Immature natural killer cell (primary cell): ENCODE measurements at regions not wholly inside any gene's neighbourhood (a gene's known extent, or its start where the extent isn't known, plus 50 kb on each side); places are given as distances from the start of the nearest gene placed in this dataset.
"Not testable (repeated sequence)": the region's sequence is repeated elsewhere in the genome, so short reads cannot be mapped to it uniquely, and the experiment has no call there.

ENCODE experiments used
- DNase-seq, 3 donors: peaks; one replicate each; pipeline ENCODE4 v3.0.0; 2022; ENCODE audit warnings: mixed read lengths in 1 of 3
- H3K27ac Mint-ChIP-seq, 6 donors: one replicate each; pipeline ENCODE4 v1.8.0; 2020; ENCODE audit warnings: mixed read lengths in 6 of 6, mild to moderate bottlenecking in 5 of 6, inconsistent platforms in 4 of 6, moderate library complexity in 3 of 6
- H3K27me3 Mint-ChIP-seq, 3 donors: one replicate each; pipeline ENCODE4 v1.8.0; 2020 to 2021; ENCODE audit warnings: low read depth in 3 of 3, mild to moderate bottlenecking in 3 of 3, mixed read lengths in 3 of 3, moderate library complexity in 3 of 3, inconsistent platforms in 1 of 3
- H3K36me3 Mint-ChIP-seq, 3 donors: one replicate each; pipeline ENCODE4 v1.8.0; 2020; ENCODE audit warnings: mixed read lengths in 3 of 3, inconsistent platforms in 2 of 3, mild to moderate bottlenecking in 2 of 3
- H3K4me1 Mint-ChIP-seq, 2 donors: one replicate each; pipeline ENCODE4 v1.8.0; 2020; ENCODE audit warnings: inconsistent platforms in 2 of 2, mild to moderate bottlenecking in 2 of 2, mixed read lengths in 2 of 2, moderate library complexity in 1 of 2
- H3K4me3 Mint-ChIP-seq, 5 donors: one replicate each; pipeline ENCODE4 v1.8.0; 2020; ENCODE audit warnings: mild to moderate bottlenecking in 5 of 5, mixed read lengths in 5 of 5, inconsistent platforms in 3 of 5, moderate library complexity in 3 of 5
- H3K9me3 Mint-ChIP-seq, 6 donors: one replicate each; pipeline ENCODE4 v1.8.0; 2020; ENCODE audit warnings: mild to moderate bottlenecking in 6 of 6, mixed read lengths in 6 of 6, inconsistent platforms in 4 of 6, moderate library complexity in 3 of 6

DNA sequence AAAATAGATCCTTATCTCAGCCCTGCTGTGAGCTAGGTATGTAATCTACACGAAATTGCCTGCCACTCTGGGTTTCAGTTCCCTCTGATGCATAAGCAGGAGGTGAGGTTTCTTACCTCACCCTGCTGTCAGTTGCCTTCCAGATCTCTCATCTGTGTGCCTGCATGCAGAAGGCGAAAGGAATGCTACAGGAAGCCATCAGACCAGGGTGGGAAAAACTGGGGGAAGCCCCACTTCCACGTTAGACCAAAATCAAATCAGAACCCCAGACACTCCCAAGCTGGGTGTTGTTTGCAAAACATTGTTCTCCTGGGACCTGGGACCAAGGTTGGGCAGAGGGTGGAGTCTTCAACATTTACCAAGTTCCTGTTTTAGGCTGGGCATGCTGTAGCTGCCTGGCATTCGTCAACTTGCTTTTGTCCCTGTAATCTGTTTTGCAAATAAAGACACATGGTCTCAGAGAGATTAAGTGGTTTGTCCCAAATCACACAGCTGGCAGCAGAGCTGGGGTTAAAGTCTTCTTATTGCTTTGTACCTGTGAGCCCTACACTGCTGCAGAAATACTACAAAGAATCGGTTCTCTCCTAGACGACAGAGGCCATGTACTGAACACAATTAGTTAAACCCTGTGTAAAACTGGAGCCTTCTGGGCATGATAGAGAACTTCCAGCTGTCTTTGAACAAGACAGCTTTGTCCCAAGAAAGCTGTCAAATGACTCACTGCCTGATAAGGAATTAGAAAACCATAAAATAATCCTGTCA is 389.7 kb upstream of the RUNX1 start:
- no peak overlapping the region for H3K27ac Mint-ChIP-seq
- H3K4me3 Mint-ChIP-seq, result no peak overlapping the region
- peaks cover 0 to 5% (median 0%) of the 10 kb centered on the region in 3 donors for H3K36me3 Mint-ChIP-seq
- peaks cover 0 to 9% of the 10 kb centered on the region in 2 donors for H3K4me1 Mint-ChIP-seq
- peaks cover 2 to 15% (median 12%) of the 10 kb centered on the region in 3 donors for H3K27me3 Mint-ChIP-seq
- H3K9me3 Mint-ChIP-seq, result peaks cover 7 to 15% (median 13%) of the 10 kb centered on the region in 6 donors
- DNase-seq, result peak in 1 of 3 donors; percentile 3

DNA sequence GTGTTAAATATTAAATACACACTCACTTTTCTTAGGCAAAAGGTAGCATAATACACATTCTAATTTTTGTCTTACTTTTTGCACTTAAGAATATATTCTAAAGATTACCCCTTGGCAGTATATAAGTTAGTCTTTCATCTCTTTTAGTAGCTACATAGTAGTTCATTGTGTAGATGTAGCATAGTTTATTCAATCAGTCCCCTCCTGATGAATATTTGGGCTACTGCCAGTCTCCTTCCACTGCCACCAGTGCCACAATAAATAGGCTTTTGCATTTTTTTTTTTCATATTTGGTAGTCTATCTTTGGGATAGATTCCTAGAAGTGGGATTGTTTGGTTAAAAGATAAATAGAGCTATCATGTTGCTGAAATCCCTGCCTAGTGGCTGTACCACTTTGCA is 388.8 kb upstream of the RUNX1 start:
- DNase-seq, result no peak
- H3K9me3 Mint-ChIP-seq, result peaks cover 10 to 23% (median 21%) of the 10 kb centered on the region in 6 donors
- H3K4me1 Mint-ChIP-seq, result peaks cover 0 to 9% of the 10 kb centered on the region in 2 donors
- H3K27ac Mint-ChIP-seq, result no peak overlapping the region
- peaks cover 0 to 7% (median 0%) of the 10 kb centered on the region in 3 donors for H3K36me3 Mint-ChIP-seq
- no peak overlapping the region for H3K4me3 Mint-ChIP-seq
- H3K27me3 Mint-ChIP-seq, result peaks cover 0 to 15% (median 15%) of the 10 kb centered on the region in 3 donors

DNA sequence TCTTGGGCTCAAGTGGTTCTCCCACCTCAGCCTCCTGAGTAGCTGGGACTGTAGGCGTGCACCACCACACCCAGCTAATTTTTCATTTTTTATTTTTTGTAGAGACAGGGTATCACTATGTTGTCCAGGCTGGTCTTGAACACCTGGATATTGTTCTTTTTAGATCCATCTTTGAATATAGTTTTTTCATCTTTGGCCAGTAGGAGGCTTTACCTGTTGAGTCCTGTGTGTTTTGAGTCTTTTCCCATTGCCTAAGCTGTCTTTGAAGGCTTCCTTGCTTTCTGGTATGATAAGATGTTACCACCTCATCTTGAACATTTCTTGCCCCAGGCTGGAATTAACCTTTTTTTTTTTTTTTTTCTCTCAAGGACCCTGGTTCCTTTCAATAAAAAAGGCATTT is 387.8 kb upstream of the RUNX1 start:
- Mint-ChIP-seq H3K4me3 (no peak overlapping the region), H3K4me1 (peaks cover 0 to 9% of the 10 kb centered on the region in 2 donors), H3K27me3 (peaks cover 0 to 19% (median 15%) of the 10 kb centered on the region in 3 donors), H3K9me3 (peaks cover 10 to 30% (median 27%) of the 10 kb centered on the region in 6 donors), H3K27ac (no peak overlapping the region), H3K36me3 (peaks cover 0 to 11% (median 3%) of the 10 kb centered on the region in 3 donors)
- no peak for DNase-seq

DNA sequence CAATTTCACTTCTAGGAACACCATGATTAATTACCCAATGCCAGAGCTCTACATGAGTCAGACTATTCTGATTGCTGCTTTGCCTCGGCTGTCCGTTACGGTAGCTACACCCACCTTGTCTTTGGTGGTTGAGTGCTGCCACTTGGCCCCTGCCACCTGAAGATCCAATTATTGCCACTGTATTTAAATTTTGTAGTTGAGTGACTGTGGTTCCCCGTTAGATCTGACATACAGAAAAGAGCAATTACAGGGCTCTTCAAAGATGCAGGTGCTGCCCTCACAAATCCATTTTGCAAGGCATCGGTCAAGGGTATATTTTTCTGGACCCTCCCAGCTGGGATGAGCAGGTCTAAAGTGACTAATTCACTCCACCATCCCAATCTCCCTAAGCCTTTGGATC is 383.5 kb upstream of the RUNX1 start:
- H3K4me3 Mint-ChIP-seq, DNase-seq: not testable (repeated sequence)

DNA sequence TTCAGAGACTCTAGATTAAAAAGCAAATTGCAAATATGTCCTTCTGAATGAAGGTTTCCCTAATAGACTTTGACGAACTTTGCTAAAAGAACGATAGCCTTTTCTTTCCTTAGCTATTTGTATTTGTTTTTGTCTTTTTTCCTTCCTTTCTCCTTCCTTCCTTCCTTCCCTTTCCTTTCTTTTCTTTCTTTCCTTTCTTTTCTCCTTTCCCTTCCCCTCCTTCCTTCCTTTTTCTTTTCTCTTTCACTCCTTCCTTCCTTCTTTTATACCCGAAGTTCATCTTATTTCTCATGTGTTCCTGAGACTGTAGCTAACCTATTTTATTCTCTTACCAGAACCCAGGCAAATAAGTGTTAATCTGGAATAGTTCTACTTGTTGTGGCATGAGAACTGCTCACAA is 381.2 kb upstream of the RUNX1 start:
- Mint-ChIP-seq H3K9me3 (peaks cover 10 to 30% (median 26%) of the 10 kb centered on the region in 6 donors), H3K36me3 (peaks cover 0 to 11% (median 3%) of the 10 kb centered on the region in 3 donors), H3K27me3 (peaks cover 6 to 21% (median 15%) of the 10 kb centered on the region in 3 donors), H3K4me3 (no peak overlapping the region), H3K4me1 (no peaks in the 10 kb centered on the region), H3K27ac (no peak overlapping the region)
- DNase-seq, result no peak

More for the DNA sequence above, 383.5 kb upstream of the RUNX1 start:
- H3K27ac Mint-ChIP-seq, H3K4me1 Mint-ChIP-seq: not testable (repeated sequence)
- H3K27me3 Mint-ChIP-seq, result peaks cover 6 to 18% (median 15%) of the 10 kb centered on the region in 3 donors
- peaks cover 14 to 30% (median 26%) of the 10 kb centered on the region in 6 donors for H3K9me3 Mint-ChIP-seq
- H3K36me3 Mint-ChIP-seq, result peaks cover 0 to 11% (median 3%) of the 10 kb centered on the region in 3 donors

DNA sequence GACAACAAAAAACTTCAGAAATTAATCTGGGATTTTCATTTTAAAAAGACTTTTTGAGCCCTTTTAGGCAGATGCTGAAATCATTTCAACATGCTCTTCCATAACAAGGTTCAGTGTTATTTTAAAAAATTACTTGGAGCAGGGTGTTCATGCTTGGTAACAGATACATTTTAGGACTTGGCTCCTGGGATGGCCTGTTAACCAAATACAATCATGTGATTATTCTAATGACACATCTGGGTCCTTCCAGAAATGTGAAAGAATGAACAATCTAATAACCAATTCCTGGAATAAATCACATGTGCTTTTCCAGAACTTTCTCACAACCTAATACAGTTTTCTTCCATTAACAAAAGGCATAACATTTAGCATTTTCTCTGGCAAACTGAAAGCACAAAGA is 379.8 kb upstream of the RUNX1 start:
- Mint-ChIP-seq H3K4me1 (no peaks in the 10 kb centered on the region), H3K27ac (no peak overlapping the region), H3K4me3 (no peak overlapping the region), H3K36me3 (peaks cover 0 to 6% (median 3%) of the 10 kb centered on the region in 3 donors), H3K9me3 (peaks cover 5 to 16% (median 14%) of the 10 kb centered on the region in 6 donors), H3K27me3 (peaks cover 6 to 19% (median 8%) of the 10 kb centered on the region in 3 donors)
- DNase-seq, result no peak

DNA sequence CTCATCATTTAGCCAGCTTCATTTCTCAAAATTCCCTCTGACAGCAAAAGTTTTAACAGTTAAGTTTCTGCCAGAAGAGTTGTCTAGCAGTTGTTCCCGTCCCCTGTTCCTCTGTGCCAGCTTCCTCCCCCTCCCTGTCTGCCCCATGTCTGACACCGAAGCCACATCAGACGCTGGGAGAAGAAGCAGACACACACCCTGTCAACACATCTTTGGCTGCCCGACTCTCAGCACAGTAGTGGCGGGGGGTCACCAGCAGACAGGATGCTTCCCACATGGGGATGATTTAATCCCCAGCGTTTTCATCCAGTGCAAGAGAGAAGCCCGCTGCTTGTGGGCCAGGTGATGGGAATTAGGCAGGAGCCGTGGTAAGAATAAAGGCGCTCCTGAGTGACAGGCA is 379.4 kb upstream of the RUNX1 start:
- H3K4me1 Mint-ChIP-seq, result no peaks in the 10 kb centered on the region
- H3K27me3 Mint-ChIP-seq, result peaks cover 6 to 19% (median 8%) of the 10 kb centered on the region in 3 donors
- no peak overlapping the region for H3K4me3 Mint-ChIP-seq
- H3K27ac Mint-ChIP-seq, result no peak overlapping the region
- no peak for DNase-seq
- peaks cover 5 to 13% (median 10%) of the 10 kb centered on the region in 6 donors for H3K9me3 Mint-ChIP-seq
- H3K36me3 Mint-ChIP-seq, result peaks cover 0 to 6% (median 3%) of the 10 kb centered on the region in 3 donors

DNA sequence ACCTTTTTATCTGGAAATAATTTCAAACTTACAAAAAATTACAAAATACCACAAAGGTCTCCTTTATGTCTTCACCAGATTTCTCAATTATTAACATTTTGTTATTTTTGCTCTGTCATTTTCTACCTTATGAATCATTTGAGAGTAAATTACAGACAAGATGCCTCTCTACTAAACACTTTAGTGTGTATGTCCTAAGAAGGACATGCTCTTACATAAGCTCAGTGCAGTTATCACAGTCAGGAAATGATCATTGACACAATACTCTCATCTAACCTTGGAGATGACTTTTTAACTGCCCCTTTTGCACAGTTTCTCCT is 378.9 kb upstream of the RUNX1 start:
- Mint-ChIP-seq H3K27me3 (peaks cover 6 to 17% (median 8%) of the 10 kb centered on the region in 3 donors), H3K4me3 (no peak overlapping the region), H3K4me1 (no peaks in the 10 kb centered on the region), H3K36me3 (peaks cover 0 to 4% (median 3%) of the 10 kb centered on the region in 3 donors), H3K27ac (no peak overlapping the region), H3K9me3 (peaks cover 4 to 8% (median 6%) of the 10 kb centered on the region in 6 donors)
- no peak for DNase-seq

DNA sequence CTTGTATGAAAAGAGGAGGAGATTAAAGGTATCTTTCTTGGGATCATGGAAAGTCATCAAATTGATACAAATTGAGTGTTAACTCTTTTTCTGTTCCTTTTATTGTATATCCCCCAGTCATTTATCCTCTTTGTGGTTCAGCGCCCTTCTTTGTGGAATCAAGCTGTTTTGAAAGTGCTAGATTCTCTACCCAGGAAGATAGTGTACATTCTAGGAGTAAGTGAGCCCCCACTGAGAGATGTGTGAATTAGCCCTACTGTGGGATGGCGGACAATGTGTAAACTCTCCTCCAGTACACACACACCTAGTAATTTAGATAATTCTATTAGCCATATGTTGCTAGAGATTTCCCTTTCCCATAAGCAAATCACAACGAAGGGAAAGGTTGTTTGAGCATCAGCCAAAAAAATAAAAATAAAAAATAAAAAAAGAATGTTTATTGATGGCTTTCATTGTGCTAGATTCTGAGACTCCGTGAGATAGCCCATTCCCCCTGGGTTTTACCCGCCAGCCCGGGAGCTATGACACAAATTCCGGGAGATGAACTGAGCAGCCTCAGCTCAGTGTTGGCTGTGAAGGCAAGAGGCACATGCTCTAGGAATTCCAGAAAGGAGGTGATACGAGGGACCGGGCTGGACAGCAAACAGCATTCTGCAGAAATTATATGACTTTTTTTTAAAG is 378.4 kb upstream of the RUNX1 start:
- peaks cover 0 to under 1% (median 0%) of the 10 kb centered on the region in 3 donors for H3K36me3 Mint-ChIP-seq
- H3K4me1 Mint-ChIP-seq, result no peaks in the 10 kb centered on the region
- no peak for DNase-seq
- no peak overlapping the region for H3K4me3 Mint-ChIP-seq
- peaks cover 1 to 4% (median 1%) of the 10 kb centered on the region in 6 donors for H3K9me3 Mint-ChIP-seq
- H3K27me3 Mint-ChIP-seq, result peaks cover 6 to 13% (median 8%) of the 10 kb centered on the region in 3 donors
- no peak overlapping the region for H3K27ac Mint-ChIP-seq

DNA sequence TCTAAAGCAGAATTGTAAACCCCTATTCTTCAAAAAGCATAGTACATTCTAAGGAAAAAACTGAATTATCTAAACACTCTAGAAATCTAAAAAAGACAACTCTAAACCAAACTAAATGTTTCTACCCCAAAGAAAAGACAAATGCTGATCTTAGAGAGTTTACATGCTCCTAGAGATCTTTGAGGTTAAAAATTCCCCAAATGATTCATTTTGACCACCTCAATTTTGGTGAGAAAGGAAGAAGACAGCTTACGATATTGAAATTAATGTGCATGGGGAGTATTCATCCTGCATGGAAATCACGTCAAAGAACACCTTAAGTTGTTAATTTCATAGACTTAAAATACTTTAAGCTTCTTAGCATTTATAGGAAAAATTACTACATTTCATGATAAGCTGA is 377.8 kb upstream of the RUNX1 start:
- H3K4me3 Mint-ChIP-seq, result no peak overlapping the region
- H3K36me3 Mint-ChIP-seq, result peaks cover 0 to 2% (median 0%) of the 10 kb centered on the region in 3 donors
- peaks cover 6 to 12% (median 8%) of the 10 kb centered on the region in 3 donors for H3K27me3 Mint-ChIP-seq
- DNase-seq, result no peak
- H3K4me1 Mint-ChIP-seq, result no peaks in the 10 kb centered on the region
- H3K27ac Mint-ChIP-seq, result no peak overlapping the region
- peaks cover 0 to 6% (median 0%) of the 10 kb centered on the region in 6 donors for H3K9me3 Mint-ChIP-seq

DNA sequence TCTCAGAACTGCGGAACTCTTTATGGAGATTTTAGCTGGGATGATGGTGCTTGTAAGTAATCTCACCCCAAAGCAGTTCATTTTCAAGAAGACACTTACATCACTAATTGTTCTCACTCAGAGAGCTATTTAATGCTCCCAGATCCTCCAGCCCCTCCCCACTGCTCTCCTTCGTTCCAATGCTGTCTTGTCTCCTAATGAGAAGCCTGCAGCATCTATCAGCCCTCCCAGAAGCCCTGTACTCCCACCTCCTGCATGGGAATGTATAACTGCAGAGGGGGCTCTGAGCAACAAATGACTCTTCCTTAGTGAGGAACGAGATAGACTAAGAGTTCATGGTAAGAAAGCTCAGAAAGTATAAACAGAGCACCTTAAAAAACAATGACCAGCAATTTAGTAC is 377.4 kb upstream of the RUNX1 start:
- Mint-ChIP-seq H3K27me3 (peaks cover 5 to 12% (median 8%) of the 10 kb centered on the region in 3 donors), H3K36me3 (peaks cover 0 to 5% (median 0%) of the 10 kb centered on the region in 3 donors), H3K9me3 (peaks cover 0 to 5% (median 0%) of the 10 kb centered on the region in 6 donors), H3K27ac (no peak overlapping the region), H3K4me1 (no peaks in the 10 kb centered on the region), H3K4me3 (no peak overlapping the region)
- DNase-seq, result no peak

DNA sequence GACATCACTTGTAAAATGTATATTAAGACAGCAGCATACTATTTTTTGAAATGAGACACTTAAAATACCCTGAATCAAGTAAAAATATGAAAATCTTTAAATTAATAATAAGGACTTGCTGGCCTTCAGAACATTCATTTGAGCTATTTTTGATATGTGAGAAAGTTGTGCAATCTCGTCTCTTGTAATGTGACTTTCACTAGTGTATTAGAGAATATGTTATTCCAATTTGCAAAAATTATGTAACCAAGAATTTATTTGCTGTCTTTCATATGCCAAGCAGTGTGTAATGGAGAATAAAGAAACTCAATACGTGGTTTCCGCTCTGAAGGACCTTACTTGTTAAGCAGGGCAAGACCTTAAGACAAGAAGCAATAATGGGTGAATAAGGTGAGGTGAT is 375.0 kb upstream of the RUNX1 start:
- no peaks in the 10 kb centered on the region for H3K4me1 Mint-ChIP-seq
- no peak overlapping the region for H3K4me3 Mint-ChIP-seq
- peaks cover 0 to 9% (median 4%) of the 10 kb centered on the region in 3 donors for H3K27me3 Mint-ChIP-seq
- peaks cover 0 to 5% (median 0%) of the 10 kb centered on the region in 3 donors for H3K36me3 Mint-ChIP-seq
- no peak for DNase-seq
- peaks cover 0 to 6% (median under 1%) of the 10 kb centered on the region in 6 donors for H3K9me3 Mint-ChIP-seq
- no peak overlapping the region for H3K27ac Mint-ChIP-seq

DNA sequence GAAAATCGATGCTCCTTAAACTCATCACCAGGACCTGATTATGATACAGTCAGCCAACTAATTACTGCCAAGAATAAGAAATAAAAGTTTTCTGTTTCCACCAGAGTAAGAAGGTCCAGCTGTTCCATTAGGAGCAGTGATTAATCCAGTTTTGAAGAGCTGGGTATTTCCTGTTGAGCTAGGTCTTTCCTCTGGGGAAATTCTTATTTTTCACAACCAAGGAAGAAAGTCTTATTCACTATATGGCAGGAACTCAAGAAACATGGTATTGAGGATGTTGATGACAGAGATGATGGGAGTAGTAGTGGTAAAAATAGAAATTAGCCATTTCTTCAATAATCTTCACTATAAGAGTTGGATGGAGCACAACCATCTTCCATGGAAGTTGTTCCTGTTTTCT is 374.6 kb upstream of the RUNX1 start:
- H3K4me3 Mint-ChIP-seq, result no peak overlapping the region
- peaks cover 2 to 9% (median 2%) of the 10 kb centered on the region in 3 donors for H3K27me3 Mint-ChIP-seq
- no peak for DNase-seq
- H3K4me1 Mint-ChIP-seq, result no peaks in the 10 kb centered on the region
- peaks cover 0 to 6% (median under 1%) of the 10 kb centered on the region in 6 donors for H3K9me3 Mint-ChIP-seq
- H3K36me3 Mint-ChIP-seq, result peaks cover 0 to 5% (median 0%) of the 10 kb centered on the region in 3 donors
- no peak overlapping the region for H3K27ac Mint-ChIP-seq

DNA sequence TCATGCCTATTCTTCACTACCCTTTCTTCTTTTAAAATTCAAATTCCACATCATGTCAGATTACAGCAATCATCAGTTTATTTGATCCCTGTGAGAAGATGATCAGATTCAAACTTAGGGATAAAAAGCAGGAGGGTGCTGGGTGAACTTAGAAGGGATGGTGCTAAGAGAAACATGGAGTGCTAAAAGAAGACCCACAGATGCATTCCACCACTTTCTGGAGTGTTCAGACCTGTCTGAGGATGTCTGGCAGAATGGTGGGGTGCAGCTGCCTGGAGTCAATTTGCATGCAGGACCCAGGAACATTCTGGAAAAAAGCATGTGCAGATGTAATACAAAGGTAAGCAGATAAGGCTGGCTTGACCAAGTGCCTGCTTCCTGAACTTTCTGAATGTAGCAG is 372.9 kb upstream of the RUNX1 start:
- Mint-ChIP-seq H3K27ac (no peak overlapping the region), H3K36me3 (peaks cover 0 to 5% (median 0%) of the 10 kb centered on the region in 3 donors), H3K4me3 (no peak overlapping the region)

More for the DNA sequence above, 372.9 kb upstream of the RUNX1 start:
- DNase-seq, result no peak
- Mint-ChIP-seq H3K4me1 (no peaks in the 10 kb centered on the region), H3K27me3 (peaks cover 2 to 9% (median 2%) of the 10 kb centered on the region in 3 donors), H3K9me3 (peaks cover 0 to 6% (median under 1%) of the 10 kb centered on the region in 6 donors)
